GM12865 (cell line): ENCODE measurements at regions not wholly inside any gene's neighbourhood (a gene's known extent, or its start where the extent isn't known, plus 50 kb on each side); places are given as distances from the start of the nearest gene placed in this dataset.
"Not testable (repeated sequence)": the region's sequence is repeated elsewhere in the genome, so short reads cannot be mapped to it uniquely, and the experiment has no call there.

Source experiments
- DNase-seq: peaks from one replicate; pipeline ENCODE4 v3.0.0; 2010; ENCODE audit warnings: low read depth
- H3K4me3 ChIP-seq: 2 replicates; pipeline ENCODE4 v1.5.1; 2011; ENCODE audit warnings: mild to moderate bottlenecking, low read depth, low read length, control low read depth
- CTCF ChIP-seq: IDR thresholded peaks from 2 replicates; pipeline ENCODE4 v1.5.1; 2011; ENCODE audit warnings: low read length, control low read depth, low read depth, inconsistent platforms; ENCODE audit not compliant: insufficient read depth; ENCODE audit errors: missing control alignments

GRCh38 chr4:167831855-167832254, 260.5 kb upstream of the ANXA10 start:
- H3K4me3 ChIP-seq: no peak overlapping the region
- no peak for DNase-seq
- TF ChIP-seq CTCF: no peak

- DNase-seq: no peak
- TF ChIP-seq CTCF: no peak
- no peak overlapping the region for H3K4me3 ChIP-seq
These were observed 253.7 kb upstream of the ANXA10 start for GRCh38 chr4:167838686-167839085.

GRCh38 chr4:167842487-167842886, 249.8 kb upstream of the ANXA10 start:
- no peak overlapping the region for H3K4me3 ChIP-seq
- TF ChIP-seq CTCF: no peak
- no peak for DNase-seq

GRCh38 chr4:167854881-167855280, 237.5 kb upstream of the ANXA10 start:
- no peak for TF ChIP-seq CTCF
- H3K4me3 ChIP-seq: no peak overlapping the region
- DNase-seq: no peak

- DNase-seq, H3K4me3 ChIP-seq: not testable (repeated sequence)
These were observed 234.2 kb upstream of the ANXA10 start for GRCh38 chr4:167858127-167858526.

GRCh38 chr4:167867191-167867590, 225.1 kb upstream of the ANXA10 start:
- DNase-seq: no peak
- H3K4me3 ChIP-seq: no peak overlapping the region
- no peak for TF ChIP-seq CTCF

- no peak overlapping the region for H3K4me3 ChIP-seq
- no peak for DNase-seq
- no peak for TF ChIP-seq CTCF
These were observed 224.2 kb upstream of the ANXA10 start for GRCh38 chr4:167868163-167868562.

- no peak for DNase-seq
- H3K4me3 ChIP-seq: no peak overlapping the region
- TF ChIP-seq CTCF: no peak
These were observed 218.8 kb upstream of the ANXA10 start for GRCh38 chr4:167873496-167873895.

GRCh38 chr4:167876091-167876490, 216.2 kb upstream of the ANXA10 start:
- DNase-seq, H3K4me3 ChIP-seq: not testable (repeated sequence)

- not testable (repeated sequence) for DNase-seq, H3K4me3 ChIP-seq
These were observed 214.5 kb upstream of the ANXA10 start for GRCh38 chr4:167877826-167878225.
